ENCODE measurements at regions not wholly inside any gene's neighbourhood (a gene's known extent, or its start where the extent isn't known, plus 50 kb on each side); places are given as distances from the start of the nearest gene placed in this dataset.

- no peaks in the 10 kb centered on the region for H3K4me1 ChIP-seq (ENCODE audit: control insufficient read depth, insufficient read depth, low read depth, low read length)
- H2BK120ac ChIP-seq (ENCODE audit: low read depth, low read length) = no peak overlapping the region
- no peaks in the 10 kb centered on the region for H3K27me3 ChIP-seq (ENCODE audit: control insufficient read depth in 1 of 2, insufficient read depth in 1 of 2, low read length in 2 of 2)
- WGBS = 78% methylated on average over 3 of the region's 4 CpGs
- no peak overlapping the region for H2AK5ac ChIP-seq (ENCODE audit: low read length, severe bottlenecking)
- no peak overlapping the region for H3K14ac ChIP-seq (ENCODE audit: low read length in 2 of 2)
- H4K91ac ChIP-seq (ENCODE audit: low read length) = no peak overlapping the region
- no peaks in the 10 kb centered on the region for H3K36me3 ChIP-seq (ENCODE audit: control insufficient read depth in 1 of 2, insufficient read depth in 2 of 2, low read depth in 1 of 2, low read length in 2 of 2)
- no peak overlapping the region for H3K18ac ChIP-seq (ENCODE audit: low read depth in 1 of 2, low read length in 2 of 2)
- no peak overlapping the region for H3K4me3 ChIP-seq (ENCODE audit: insufficient read depth in 1 of 2, low read depth in 1 of 2, low read length in 2 of 2)
- no peak overlapping the region for H3K27ac ChIP-seq (ENCODE audit: low read length, poor library complexity, severe bottlenecking)
- no peak overlapping the region for H3K4ac ChIP-seq (ENCODE audit: low read depth in 1 of 2, low read length in 2 of 2)
- H3K23ac ChIP-seq (ENCODE audit: low read length in 2 of 2) = no peak overlapping the region
- H3K9me3 ChIP-seq (ENCODE audit: control insufficient read depth, low read length) = no peaks in the 10 kb centered on the region
- no peak for DNase-seq
- H3K4me2 ChIP-seq (ENCODE audit: low read length, poor library complexity, severe bottlenecking) = no peak overlapping the region
- no peaks in the 10 kb centered on the region for H3K79me1 ChIP-seq (replicated peaks; ENCODE audit: low read length, poor library complexity, severe bottlenecking)
- no peak overlapping the region for H2BK12ac ChIP-seq (ENCODE audit: low read length in 2 of 2)
- H2BK5ac ChIP-seq (ENCODE audit: low read depth, low read length, poor library complexity, severe bottlenecking) = no peak overlapping the region
- no peak overlapping the region for H2AFZ ChIP-seq (ENCODE audit: low read depth, low read length)
- H2BK15ac ChIP-seq (ENCODE audit: low read depth, poor library complexity, severe bottlenecking) = no peak overlapping the region
- H3K9ac ChIP-seq (ENCODE audit: low read length) = no peak overlapping the region
- no peak overlapping the region for H4K8ac ChIP-seq (ENCODE audit: low read length)
Measured at GRCh38 chr10:52420656-52421055, 106.6 kb downstream of the DKK1 start.

DNA sequence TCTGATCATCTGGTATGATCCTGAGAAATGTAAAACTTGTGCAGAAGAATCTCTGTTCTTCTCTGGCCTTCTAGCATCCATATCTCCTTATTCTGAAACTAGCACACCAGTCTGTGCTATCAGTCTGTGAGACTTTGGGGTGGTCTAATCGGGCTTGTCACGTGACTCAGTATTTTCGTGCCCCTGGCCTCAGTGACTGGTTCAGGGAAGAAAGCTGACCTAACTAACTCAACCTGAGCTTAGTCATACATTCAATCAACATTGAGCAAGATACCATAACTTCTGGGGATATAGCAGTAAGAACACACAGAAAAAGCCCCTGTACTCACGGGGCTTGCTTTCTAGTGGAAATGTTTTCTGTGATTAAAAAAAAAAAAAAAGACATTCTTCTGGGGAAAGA, 109.3 kb downstream of the DKK1 start:
- no peak overlapping the region for H3K18ac ChIP-seq (ENCODE audit: low read depth in 1 of 2, low read length in 2 of 2)
- H3K9me3 ChIP-seq (ENCODE audit: control insufficient read depth, low read length) = no peaks in the 10 kb centered on the region
- no peak overlapping the region for H3K9ac ChIP-seq (ENCODE audit: low read length)
- no peak overlapping the region for H2AK5ac ChIP-seq (ENCODE audit: low read length, severe bottlenecking)
- H3K36me3 ChIP-seq (ENCODE audit: control insufficient read depth in 1 of 2, insufficient read depth in 2 of 2, low read depth in 1 of 2, low read length in 2 of 2) = no peaks in the 10 kb centered on the region
- no peak overlapping the region for H3K4me3 ChIP-seq (ENCODE audit: insufficient read depth in 1 of 2, low read depth in 1 of 2, low read length in 2 of 2)
- H3K79me1 ChIP-seq (replicated peaks; ENCODE audit: low read length, poor library complexity, severe bottlenecking) = no peaks in the 10 kb centered on the region
- no peak for DNase-seq
- no peak overlapping the region for H2BK5ac ChIP-seq (ENCODE audit: low read depth, low read length, poor library complexity, severe bottlenecking)
- no peaks in the 10 kb centered on the region for H3K4me1 ChIP-seq (ENCODE audit: control insufficient read depth, insufficient read depth, low read depth, low read length)
- no peak overlapping the region for H4K8ac ChIP-seq (ENCODE audit: low read length)
- no peak overlapping the region for H3K27ac ChIP-seq (ENCODE audit: low read length, poor library complexity, severe bottlenecking)
- H2AFZ ChIP-seq (ENCODE audit: low read depth, low read length) = no peak overlapping the region
- no peak overlapping the region for H2BK15ac ChIP-seq (ENCODE audit: low read depth, poor library complexity, severe bottlenecking)
- WGBS = 88% methylated on average over 4 of the region's 4 CpGs
- H4K91ac ChIP-seq (ENCODE audit: low read length) = no peak overlapping the region
- H3K14ac ChIP-seq (ENCODE audit: low read length in 2 of 2) = no peak overlapping the region
- H2BK12ac ChIP-seq (ENCODE audit: low read length in 2 of 2) = no peak overlapping the region
- H2BK120ac ChIP-seq (ENCODE audit: low read depth, low read length) = no peak overlapping the region
- H3K4me2 ChIP-seq (ENCODE audit: low read length, poor library complexity, severe bottlenecking) = no peak overlapping the region
- H3K4ac ChIP-seq (ENCODE audit: low read depth in 1 of 2, low read length in 2 of 2) = no peak overlapping the region
- H3K27me3 ChIP-seq (ENCODE audit: control insufficient read depth in 1 of 2, insufficient read depth in 1 of 2, low read length in 2 of 2) = no peaks in the 10 kb centered on the region
- no peak overlapping the region for H3K23ac ChIP-seq (ENCODE audit: low read length in 2 of 2)

DNA sequence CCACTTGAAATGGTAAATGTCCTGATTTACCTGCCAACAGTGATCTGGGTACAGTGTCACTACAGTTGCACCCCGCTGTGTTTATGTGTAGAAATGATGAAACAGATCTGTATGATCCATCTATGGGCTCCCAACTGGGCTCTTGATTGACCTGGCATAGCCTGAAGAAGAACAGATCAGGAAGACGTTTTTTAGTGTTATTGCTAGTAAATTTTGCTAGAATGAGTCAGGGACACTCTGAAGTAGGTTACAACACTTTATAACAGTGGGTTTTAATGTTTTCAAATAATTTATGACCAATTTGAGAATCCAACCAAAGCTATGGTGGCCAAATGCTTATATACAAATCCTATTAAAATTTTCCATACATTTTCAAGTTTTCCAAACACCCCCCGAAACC, 110.3 kb downstream of the DKK1 start:
- Histone ChIP-seq H2BK5ac (ENCODE audit: low read depth, low read length, poor library complexity, severe bottlenecking) (no peak overlapping the region), H2AK5ac (ENCODE audit: low read length, severe bottlenecking) (no peak overlapping the region), H3K4ac (ENCODE audit: low read depth in 1 of 2, low read length in 2 of 2) (no peak overlapping the region), H3K4me1 (ENCODE audit: control insufficient read depth, insufficient read depth, low read depth, low read length) (no peaks in the 10 kb centered on the region), H4K91ac (ENCODE audit: low read length) (no peak overlapping the region), H3K18ac (ENCODE audit: low read depth in 1 of 2, low read length in 2 of 2) (no peak overlapping the region), H3K27ac (ENCODE audit: low read length, poor library complexity, severe bottlenecking) (no peak overlapping the region), H3K9me3 (ENCODE audit: control insufficient read depth, low read length) (no peaks in the 10 kb centered on the region), H3K79me1 (replicated peaks; ENCODE audit: low read length, poor library complexity, severe bottlenecking) (no peaks in the 10 kb centered on the region), H2AFZ (ENCODE audit: low read depth, low read length) (no peak overlapping the region), H3K27me3 (ENCODE audit: control insufficient read depth in 1 of 2, insufficient read depth in 1 of 2, low read length in 2 of 2) (no peaks in the 10 kb centered on the region), H3K14ac (ENCODE audit: low read length in 2 of 2) (no peak overlapping the region), H3K23ac (ENCODE audit: low read length in 2 of 2) (no peak overlapping the region), H2BK12ac (ENCODE audit: low read length in 2 of 2) (no peak overlapping the region), H2BK15ac (ENCODE audit: low read depth, poor library complexity, severe bottlenecking) (no peak overlapping the region), H4K8ac (ENCODE audit: low read length) (no peak overlapping the region), H3K4me3 (ENCODE audit: insufficient read depth in 1 of 2, low read depth in 1 of 2, low read length in 2 of 2) (no peak overlapping the region), H3K4me2 (ENCODE audit: low read length, poor library complexity, severe bottlenecking) (no peak overlapping the region), H3K9ac (ENCODE audit: low read length) (no peak overlapping the region), H3K36me3 (ENCODE audit: control insufficient read depth in 1 of 2, insufficient read depth in 2 of 2, low read depth in 1 of 2, low read length in 2 of 2) (no peaks in the 10 kb centered on the region), H2BK120ac (ENCODE audit: low read depth, low read length) (no peak overlapping the region)
- no peak for DNase-seq
- 59% methylated on average over 3 of the region's 3 CpGs for WGBS

- no peaks in the 10 kb centered on the region for H3K9me3 ChIP-seq (ENCODE audit: control insufficient read depth, low read length)
- H3K36me3 ChIP-seq (ENCODE audit: control insufficient read depth in 1 of 2, insufficient read depth in 2 of 2, low read depth in 1 of 2, low read length in 2 of 2) = no peaks in the 10 kb centered on the region
- DNase-seq = no peak
- no peak overlapping the region for H2BK12ac ChIP-seq (ENCODE audit: low read length in 2 of 2)
- H3K4me3 ChIP-seq (ENCODE audit: insufficient read depth in 1 of 2, low read depth in 1 of 2, low read length in 2 of 2) = no peak overlapping the region
- H2BK120ac ChIP-seq (ENCODE audit: low read depth, low read length) = no peak overlapping the region
- H2BK15ac ChIP-seq (ENCODE audit: low read depth, poor library complexity, severe bottlenecking) = no peak overlapping the region
- H3K4me2 ChIP-seq (ENCODE audit: low read length, poor library complexity, severe bottlenecking) = no peak overlapping the region
- H3K27ac ChIP-seq (ENCODE audit: low read length, poor library complexity, severe bottlenecking) = no peak overlapping the region
- H2BK5ac ChIP-seq (ENCODE audit: low read depth, low read length, poor library complexity, severe bottlenecking) = no peak overlapping the region
- H2AK5ac ChIP-seq (ENCODE audit: low read length, severe bottlenecking) = no peak overlapping the region
- 97% methylated on average over 6 of the region's 11 CpGs for WGBS
- no peak overlapping the region for H4K91ac ChIP-seq (ENCODE audit: low read length)
- no peak overlapping the region for H3K9ac ChIP-seq (ENCODE audit: low read length)
- H3K18ac ChIP-seq (ENCODE audit: low read depth in 1 of 2, low read length in 2 of 2) = no peak overlapping the region
- no peaks in the 10 kb centered on the region for H3K79me1 ChIP-seq (replicated peaks; ENCODE audit: low read length, poor library complexity, severe bottlenecking)
- H3K23ac ChIP-seq (ENCODE audit: low read length in 2 of 2) = no peak overlapping the region
- no peaks in the 10 kb centered on the region for H3K4me1 ChIP-seq (ENCODE audit: control insufficient read depth, insufficient read depth, low read depth, low read length)
- no peak overlapping the region for H3K14ac ChIP-seq (ENCODE audit: low read length in 2 of 2)
- H3K4ac ChIP-seq (ENCODE audit: low read depth in 1 of 2, low read length in 2 of 2) = no peak overlapping the region
- H3K27me3 ChIP-seq (ENCODE audit: control insufficient read depth in 1 of 2, insufficient read depth in 1 of 2, low read length in 2 of 2) = no peaks in the 10 kb centered on the region
- no peak overlapping the region for H2AFZ ChIP-seq (ENCODE audit: low read depth, low read length)
- H4K8ac ChIP-seq (ENCODE audit: low read length) = no peak overlapping the region
Measured at GRCh38 chr10:52434734-52435133, 120.7 kb downstream of the DKK1 start.

Data from mesenchymal stem cell (in vitro differentiated cells and primary cell).